ENCODE measurements at regions not wholly inside any gene's neighbourhood (a gene's known extent, or its start where the extent isn't known, plus 50 kb on each side); places are given as distances from the start of the nearest gene placed in this dataset.

GRCh38 chr21:17988102-17988437 is 168.9 kb upstream of the C21orf91 start:
- H3K4me1 Mint-ChIP-seq (ENCODE audit: low read depth): no peaks in the 10 kb centered on the region
- H3K9me3 Mint-ChIP-seq: peaks cover 34% of the 10 kb centered on the region
- no peak for TF ChIP-seq CTCF (IDR thresholded peaks at IDR 0.05)

GRCh38 chr21:17987382-17988101 is 168.4 kb upstream of the C21orf91 start:
- no peak for DNase-seq
- H3K4me1 Mint-ChIP-seq (ENCODE audit: low read depth): no peaks in the 10 kb centered on the region
- no peak overlapping the region for H3K27ac Mint-ChIP-seq
- H3K4me3 Mint-ChIP-seq: no peak overlapping the region
- no peak for TF ChIP-seq CTCF (IDR thresholded peaks at IDR 0.05)
- H3K27me3 Mint-ChIP-seq (ENCODE audit: insufficient read depth): no peaks in the 10 kb centered on the region
- no peaks in the 10 kb centered on the region for H3K36me3 Mint-ChIP-seq (ENCODE audit: low read depth)
- H3K9me3 Mint-ChIP-seq: peaks cover 29% of the 10 kb centered on the region

More at GRCh38 chr21:17988102-17988437, 168.9 kb upstream of the C21orf91 start:
- DNase-seq: no peak
- no peak overlapping the region for H3K4me3 Mint-ChIP-seq
- H3K36me3 Mint-ChIP-seq (ENCODE audit: low read depth): no peaks in the 10 kb centered on the region
- no peaks in the 10 kb centered on the region for H3K27me3 Mint-ChIP-seq (ENCODE audit: insufficient read depth)
- H3K27ac Mint-ChIP-seq: no peak overlapping the region

GRCh38 chr21:17981060-17981740 is 162.0 kb upstream of the C21orf91 start:
- no peak overlapping the region for H3K4me3 Mint-ChIP-seq
- H3K36me3 Mint-ChIP-seq (ENCODE audit: low read depth): no peaks in the 10 kb centered on the region
- no peak for TF ChIP-seq CTCF (IDR thresholded peaks at IDR 0.05)
- no peak for DNase-seq
- no peaks in the 10 kb centered on the region for H3K4me1 Mint-ChIP-seq (ENCODE audit: low read depth)
- peaks cover 12% of the 10 kb centered on the region; the same call in 1 of the 2 replicates for H3K9me3 Mint-ChIP-seq
- H3K27me3 Mint-ChIP-seq (ENCODE audit: insufficient read depth): no peaks in the 10 kb centered on the region
- H3K27ac Mint-ChIP-seq: no peak overlapping the region

GRCh38 chr21:17979763-17980162 is 160.6 kb upstream of the C21orf91 start:
- Mint-ChIP-seq H3K4me1 (ENCODE audit: low read depth) (no peaks in the 10 kb centered on the region), H3K4me3 (no peak overlapping the region), H3K27me3 (ENCODE audit: insufficient read depth) (no peaks in the 10 kb centered on the region), H3K36me3 (ENCODE audit: low read depth) (no peaks in the 10 kb centered on the region), H3K27ac (no peak overlapping the region), H3K9me3 (peaks cover 18% of the 10 kb centered on the region; the same call in 1 of the 2 replicates)
- TF ChIP-seq CTCF (IDR thresholded peaks at IDR 0.05): no peak
- DNase-seq: no peak

GRCh38 chr21:17978895-17979294 is 159.7 kb upstream of the C21orf91 start:
- no peak for TF ChIP-seq CTCF (IDR thresholded peaks at IDR 0.05)
- H3K27me3 Mint-ChIP-seq (ENCODE audit: insufficient read depth): no peaks in the 10 kb centered on the region
- no peak overlapping the region for H3K27ac Mint-ChIP-seq
- H3K36me3 Mint-ChIP-seq (ENCODE audit: low read depth): no peaks in the 10 kb centered on the region
- H3K4me3 Mint-ChIP-seq: no peak overlapping the region
- no peaks in the 10 kb centered on the region for H3K4me1 Mint-ChIP-seq (ENCODE audit: low read depth)
- H3K9me3 Mint-ChIP-seq: peaks cover 14% of the 10 kb centered on the region; the same call in 1 of the 2 replicates
- no peak for DNase-seq

Data from HFFc6 (cell line).